WI38 (cell line): ENCODE measurements at regions not wholly inside any gene's neighbourhood (a gene's known extent, or its start where the extent isn't known, plus 50 kb on each side); places are given as distances from the start of the nearest gene placed in this dataset.

ENCODE experiments used
- H3K4me3 ChIP-seq: 2 replicates; pipeline ENCODE4 v1.5.1; 2011; ENCODE audit warnings: low read depth, mild to moderate bottlenecking, control low read depth, low read length
- CTCF ChIP-seq: IDR thresholded peaks from 2 replicates; pipeline ENCODE4 v1.5.1; 2012; ENCODE audit warnings: low read depth, mild to moderate bottlenecking, control low read depth, low read length

DNA sequence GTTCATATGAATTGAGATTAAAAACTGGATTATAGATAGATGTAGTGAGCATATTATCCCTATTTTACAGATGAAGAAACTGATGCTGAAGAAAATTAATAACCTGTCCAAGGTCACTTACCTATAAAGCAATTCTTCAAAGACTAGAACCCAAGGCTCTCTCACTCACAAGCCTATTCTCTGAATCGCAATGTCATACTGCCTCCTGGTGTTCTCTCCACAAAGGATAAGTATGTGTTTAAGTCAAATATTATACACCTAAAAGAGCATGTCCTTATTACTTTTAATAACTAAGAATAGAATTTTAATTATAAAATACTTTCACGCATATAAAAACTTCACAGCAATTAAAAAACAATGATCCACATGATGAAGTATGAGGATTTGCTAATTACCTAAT lies 721.3 kb upstream of the USP15 start:
- no peak for TF ChIP-seq CTCF
- H3K4me3 ChIP-seq: no peak overlapping the region

GRCh38 chr12:61542551-61542950 lies 717.7 kb upstream of the USP15 start:
- H3K4me3 ChIP-seq: no peak overlapping the region
- TF ChIP-seq CTCF: no peak

GRCh38 chr12:61546296-61546695 lies 713.9 kb upstream of the USP15 start:
- H3K4me3 ChIP-seq: no peak overlapping the region
- no peak for TF ChIP-seq CTCF

DNA sequence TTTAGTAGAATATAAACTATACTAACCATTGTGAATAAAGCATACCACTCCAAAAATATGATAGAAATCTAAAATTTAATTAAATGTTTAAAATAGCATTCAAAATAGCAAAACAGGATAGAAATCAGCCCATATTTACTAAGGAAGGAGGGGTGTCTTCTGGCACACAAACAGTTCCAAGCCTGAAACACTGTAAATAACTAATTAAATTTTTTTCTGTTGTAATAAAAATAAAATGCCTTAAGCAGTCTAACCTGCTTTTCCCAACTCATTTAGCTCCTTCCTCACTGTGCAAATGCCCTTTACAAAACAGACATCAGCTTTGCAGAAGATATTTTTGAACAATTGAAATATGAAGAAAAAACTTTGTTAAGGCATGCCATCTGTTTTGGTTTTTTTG lies 707.1 kb upstream of the USP15 start:
- H3K4me3 ChIP-seq: no peak overlapping the region
- no peak for TF ChIP-seq CTCF

GRCh38 chr12:61554268-61555008 lies 705.8 kb upstream of the USP15 start:
- TF ChIP-seq CTCF: no peak
- no peak overlapping the region for H3K4me3 ChIP-seq

DNA sequence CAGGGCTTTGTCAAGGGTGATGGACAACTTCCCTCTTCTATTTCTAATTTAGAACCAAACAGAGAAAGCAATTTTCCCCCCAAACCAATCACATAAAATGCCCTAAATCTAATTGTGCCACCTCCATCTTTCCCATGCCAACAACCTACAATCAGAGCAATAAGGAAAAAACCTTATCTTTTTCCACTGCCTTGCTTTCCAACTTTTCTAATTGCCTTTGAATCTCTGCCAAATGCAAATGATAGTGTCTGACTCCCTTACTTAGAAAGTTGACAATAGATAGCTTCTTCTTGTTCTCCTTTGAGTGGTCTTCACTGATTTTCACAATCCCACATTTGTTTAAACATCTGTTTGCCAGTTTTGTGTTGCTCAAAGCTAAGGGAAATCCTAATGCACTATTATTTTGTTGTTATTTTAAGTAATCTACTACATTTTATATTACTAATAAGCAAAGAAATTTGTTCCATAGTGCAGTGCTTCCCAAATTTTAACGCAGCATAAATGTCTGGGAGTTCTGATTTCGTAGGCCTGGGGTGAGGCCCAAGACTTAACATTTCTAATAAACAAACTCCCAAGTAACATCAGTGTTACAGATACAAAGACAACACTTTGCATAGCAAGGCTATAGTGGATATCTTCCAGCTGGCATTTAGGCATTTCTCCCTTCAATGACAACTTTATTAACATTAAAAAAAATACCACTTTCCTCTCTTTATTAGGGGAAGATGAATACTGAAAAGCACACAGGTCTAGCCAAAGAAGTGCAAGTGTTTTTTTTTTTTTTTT lies 696.3 kb upstream of the USP15 start:
- no peak overlapping the region for H3K4me3 ChIP-seq
- TF ChIP-seq CTCF: no peak

GRCh38 chr12:61564466-61564865 lies 695.7 kb upstream of the USP15 start:
- TF ChIP-seq CTCF: no peak

More at GRCh38 chr12:61564466-61564865, 695.7 kb upstream of the USP15 start:
- no peak overlapping the region for H3K4me3 ChIP-seq
